K562 (cell line): ENCODE measurements at regions not wholly inside any gene's neighbourhood (a gene's known extent, or its start where the extent isn't known, plus 50 kb on each side); places are given as distances from the start of the nearest gene placed in this dataset.

ENCODE experiments used
- ATAC-seq: fragments of 200-7000 bp; cut with Tn5 transposase; 3 replicates; pipeline ENCODE4 v1.9.1; 2020; ENCODE audit warnings: moderate library complexity
- BruUV-seq: library from RNA; stranded (reverse); fragments of 400-500 nt; replicated peaks from 2 replicates; lab custom pipeline; 2021; lab: Mats Ljungman, UMichigan
- CTCF ChIA-PET: fragments of 300-600 bp; formaldehyde crosslinking; extraction: SDS; loops from one replicate; lab custom pipeline; 2021; ENCODE audit warnings: low intra/inter-chr PET ratio; lab: Yijun Ruan, JAX
- POLR2A ChIA-PET: fragments of 300-600, 350-650 bp; sonication (Branson Sonifier 250); formaldehyde crosslinking; extraction: SDS; loops from one replicate; lab custom pipeline; 2021; ENCODE audit warnings: antibody characterized with exemption, inconsistent platforms; lab: Yijun Ruan, JAX
- DNase-seq, 4 experiments: peaks; one replicate each; pipeline versions ENCODE4 v3.0.0 to v3.0.0-alpha.2; 2011 to 2018; ENCODE audit warnings: low spot score in 3 of 4, mixed read lengths in 3 of 4; ENCODE audit errors: extremely low read depth in 1 of 4
- FAIRE-seq: peaks from 2 replicates; lab custom pipeline; 2011; peaks lifted over from hg19 to GRCh38; lab: Jason Lieb, UNC
- H2AFZ ChIP-seq: 2 replicates; pipeline ENCODE4 v1.6.0; 2011; ENCODE audit warnings: low read depth, low read length, control low read depth, inconsistent platforms
- H3K27ac ChIP-seq: fragments of 200-600 bp; 3 replicates; pipeline ENCODE4 v1.8.0; 2011; ENCODE audit warnings: low read depth, mild to moderate bottlenecking, control low read depth, inconsistent platforms, low read length, moderate library complexity, mixed read lengths; ENCODE audit errors: extremely low read depth
- H3K27me3 ChIP-seq, 2 experiments: fragments of 300-600 bp in 1 of 2; 2 replicates in 1 of 2; 3 replicates in 1 of 2; pipeline versions ENCODE4 v1.6.0 to v1.8.0; 2011; ENCODE audit warnings: inconsistent platforms in 2 of 2, low read length in 2 of 2, mild to moderate bottlenecking in 1 of 2, mixed read lengths in 1 of 2, moderate library complexity in 1 of 2; ENCODE audit not compliant: control insufficient read depth in 2 of 2, insufficient read depth in 2 of 2
- H3K36me3 ChIP-seq: fragments of 300-600 bp; 3 replicates; pipeline ENCODE4 v1.8.0; 2011; ENCODE audit warnings: mild to moderate bottlenecking, low read length, inconsistent platforms; ENCODE audit not compliant: control insufficient read depth, insufficient read depth
- H3K4me1 ChIP-seq, 2 experiments: fragments of 200-600 bp in 1 of 2; replicated peaks in 1 of 2; 2 replicates in 1 of 2; 3 replicates in 1 of 2; pipeline versions ENCODE4 v1.5.1 to v1.8.0; 2011; ENCODE audit warnings: inconsistent platforms in 2 of 2, low read length in 2 of 2, mild to moderate bottlenecking in 1 of 2, mixed read lengths in 1 of 2, moderate library complexity in 1 of 2; ENCODE audit not compliant: control insufficient read depth in 2 of 2, insufficient read depth in 2 of 2
- H3K4me2 ChIP-seq: 2 replicates; pipeline ENCODE4 v1.6.1; 2011; ENCODE audit warnings: low read length, control low read depth, inconsistent platforms, mixed read lengths; ENCODE audit not compliant: insufficient read depth
- H3K4me3 ChIP-seq: fragments of 200-600 bp; sonication (generic), shearing (Covaris generic); 2 replicates; pipeline ENCODE4 v1.5.1; 2016; ENCODE audit warnings: control low read depth, inconsistent platforms
- H3K79me2 ChIP-seq: fragments of 200-600 bp; 3 replicates; pipeline ENCODE4 v1.8.0; 2011; ENCODE audit warnings: low read length, inconsistent platforms; ENCODE audit not compliant: control insufficient read depth, insufficient read depth
- H3K9ac ChIP-seq, 2 experiments: 2 replicates each; pipeline versions ENCODE4 v1.6.0 to v1.6.1; 2011; ENCODE audit warnings: low read depth in 2 of 2, low read length in 2 of 2, control low read depth in 1 of 2, inconsistent platforms in 1 of 2, mild to moderate bottlenecking in 1 of 2, mixed read lengths in 1 of 2; ENCODE audit not compliant: insufficient read depth in 1 of 2
- H3K9me1 ChIP-seq: one replicate; pipeline ENCODE4 v1.6.0; 2011; ENCODE audit warnings: inconsistent platforms, mild to moderate bottlenecking, low read length, moderate library complexity; ENCODE audit not compliant: control insufficient read depth, insufficient read depth
- H3K9me3 ChIP-seq: replicated peaks from 2 replicates; pipeline ENCODE4 v1.5.1; 2011; ENCODE audit warnings: low read depth, low read length, inconsistent platforms; ENCODE audit not compliant: control insufficient read depth, insufficient read depth
- H4K20me1 ChIP-seq: replicated peaks from 2 replicates; pipeline ENCODE4 v1.6.1; 2011; ENCODE audit warnings: low read length, inconsistent platforms, mixed read lengths; ENCODE audit not compliant: control insufficient read depth, insufficient read depth
- CEBPG ChIP-seq, 3 experiments: fragments of 200-800 bp in 1 of 3; sonication (Bioruptor generic) in 1 of 3; sonication (generic) in 1 of 3; formaldehyde crosslinking in 1 of 3; IDR thresholded peaks in 2 of 3; conservative IDR thresholded peaks in 1 of 3; 2 replicates each; pipeline versions ENCODE4 v1.6.1 to v1.8.0; 2016 to 2022; ENCODE audit warnings: missing compliant biosample characterization in 2 of 3, missing genetic modification characterization in 2 of 3, mild to moderate bottlenecking in 1 of 3, missing genetic modification reagents in 1 of 3
- GABPA ChIP-seq: fragments of 200-800 bp; sonication (Bioruptor generic); conservative IDR thresholded peaks from 2 replicates; pipeline ENCODE4 v1.6.1; 2016; ENCODE audit warnings: low read depth, missing genetic modification characterization, missing compliant biosample characterization
- MIER1 ChIP-seq: fragments of 450-650 bp; IDR thresholded peaks from 2 replicates; pipeline ENCODE4 v1.6.1; 2016; ENCODE audit warnings: antibody characterized with exemption, mild to moderate bottlenecking, low read depth
- MYNN ChIP-seq, 2 experiments: sonication (generic); formaldehyde crosslinking in 1 of 2; IDR thresholded peaks; 2 replicates each; pipeline versions ENCODE4 v1.5.0 to v1.6.1; 2016 to 2020; ENCODE audit warnings: antibody characterized with exemption in 1 of 2, missing genetic modification reagents in 1 of 2
- NR2C2 ChIP-seq, 2 experiments: fragments of 200-800 bp in 1 of 2; sonication (Bioruptor generic) in 1 of 2; sonication (generic) in 1 of 2; formaldehyde crosslinking in 1 of 2; IDR thresholded peaks; 2 replicates each; pipeline versions ENCODE4 v1.6.1 to v1.8.0; 2016 to 2022; ENCODE audit warnings: mild to moderate bottlenecking in 1 of 2, missing compliant biosample characterization in 1 of 2, missing genetic modification characterization in 1 of 2, missing genetic modification reagents in 1 of 2
- POLR2AphosphoS2 ChIP-seq: IDR thresholded peaks from 2 replicates; pipeline ENCODE4 v1.6.1; 2012; ENCODE audit warnings: low read length, improper control_type of control experiment
- POLR2AphosphoS5 ChIP-seq: IDR thresholded peaks from 2 replicates; pipeline ENCODE4 v1.6.1; 2011; ENCODE audit warnings: mild to moderate bottlenecking, low read depth, low read length, moderate library complexity; ENCODE audit not compliant: control insufficient read depth, insufficient read depth
- POLR3A ChIP-seq: IDR thresholded peaks from 2 replicates; pipeline ENCODE4 v1.6.1; 2011; ENCODE audit warnings: borderline replicate concordance, mild to moderate bottlenecking, moderate library complexity; ENCODE audit not compliant: insufficient read length, insufficient read depth; ENCODE audit errors: extremely low read depth
- SRF ChIP-seq, 2 experiments: fragments of 250-450, 450-650 bp in 1 of 2; sonication (Bioruptor Pico) in 1 of 2; sonication (generic) in 1 of 2; formaldehyde crosslinking; IDR thresholded peaks; 2 replicates each; pipeline versions ENCODE4 v1.5.0 to v1.5.1; 2020 to 2022; ENCODE audit warnings: mild to moderate bottlenecking in 1 of 2, missing genetic modification reagents in 1 of 2
- ZNF165 ChIP-seq: fragments of 250-450 bp; sonication (Bioruptor Pico); IDR thresholded peaks from 2 replicates; pipeline ENCODE4 v1.4.0; 2020; ENCODE audit warnings: borderline replicate concordance
- WGBS: fragments of 100-300 bp; shearing (Covaris generic); methylation state at CpG from one replicate; pipeline ENCODE4 v1.1.6; 2016; ENCODE audit warnings: low coverage, mixed read lengths; ENCODE audit not compliant: insufficient coverage; ENCODE audit errors: missing lambda C conversion rate; 5-methylcytosine and 5-hydroxymethylcytosine counted together
- in situ Hi-C: fragments of 300-500 bp; cut with MboI; formaldehyde crosslinking; loops from 4 replicates; pipeline ENCODE4 v1.15.0; 2018; ENCODE audit warnings: inconsistent platforms, mixed read lengths
- intact Hi-C: fragments of 100-400 bp; cut with micrococcal nuclease; formaldehyde crosslinking; loops from 2 replicates; pipeline ENCODE4 v1.14.2; 2022
- TF ChIP-seq, protein P1 (sequence below): sonication (generic); formaldehyde crosslinking; IDR thresholded peaks from 2 replicates; pipeline ENCODE4 v1.8.1; 2022; ENCODE audit warnings: missing genetic modification reagents
- TF ChIP-seq, protein P2 (sequence below), 2 experiments: fragments of 450-650 bp in 1 of 2; sonication (generic) in 1 of 2; formaldehyde crosslinking in 1 of 2; IDR thresholded peaks in 1 of 2; conservative IDR thresholded peaks in 1 of 2; 2 replicates each; pipeline versions ENCODE4 v1.6.1 to v1.8.1; 2016 to 2023; ENCODE audit warnings: mild to moderate bottlenecking in 2 of 2, moderate library complexity in 2 of 2, inconsistent platforms in 1 of 2, missing genetic modification reagents in 1 of 2
- TF ChIP-seq, protein P3 (sequence below): fragments of 450-650 bp; formaldehyde crosslinking; IDR thresholded peaks from 2 replicates; pipeline ENCODE4 v1.4.0; 2022; ENCODE audit warnings: mild to moderate bottlenecking, moderate library complexity

- WGBS, result 12% methylated on average over 10 of the region's 14 CpGs
- H3K4me1 ChIP-seq, result no peaks in the 10 kb centered on the region
- in situ Hi-C loops (no loop called here), intact Hi-C loops (no loop called here)
- H3K9me3 ChIP-seq, result no peaks in the 10 kb centered on the region
- DNase-seq, result no peak
- BruUV-seq, result no TSS peak
- peaks cover 4 to 16% of the 10 kb centered on the region in 2 experiments; a peak in 3 of 5 replicates for H3K27me3 ChIP-seq
- H3K27ac ChIP-seq, result no peak overlapping the region
- peak; percentile 50 for ATAC-seq
- no peaks in the 10 kb centered on the region for H4K20me1 ChIP-seq
- no peak overlapping the region for H3K4me2 ChIP-seq
- FAIRE-seq, result no peak
- ChIA-PET POLR2A (no interaction called here), CTCF (no interaction called here)
- no peak overlapping the region for H3K9ac ChIP-seq
- H3K79me2 ChIP-seq, result no peaks in the 10 kb centered on the region
- H2AFZ ChIP-seq, result no peak overlapping the region
- H3K36me3 ChIP-seq, result no peaks in the 10 kb centered on the region
- no peak overlapping the region for H3K4me3 ChIP-seq
- no peaks in the 10 kb centered on the region for H3K9me1 ChIP-seq
- TF ChIP-seq, protein P1, sequence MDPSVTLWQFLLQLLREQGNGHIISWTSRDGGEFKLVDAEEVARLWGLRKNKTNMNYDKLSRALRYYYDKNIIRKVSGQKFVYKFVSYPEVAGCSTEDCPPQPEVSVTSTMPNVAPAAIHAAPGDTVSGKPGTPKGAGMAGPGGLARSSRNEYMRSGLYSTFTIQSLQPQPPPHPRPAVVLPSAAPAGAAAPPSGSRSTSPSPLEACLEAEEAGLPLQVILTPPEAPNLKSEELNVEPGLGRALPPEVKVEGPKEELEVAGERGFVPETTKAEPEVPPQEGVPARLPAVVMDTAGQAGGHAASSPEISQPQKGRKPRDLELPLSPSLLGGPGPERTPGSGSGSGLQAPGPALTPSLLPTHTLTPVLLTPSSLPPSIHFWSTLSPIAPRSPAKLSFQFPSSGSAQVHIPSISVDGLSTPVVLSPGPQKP (CRISPR knock-in tag), result no peak
- TF ChIP-seq ZNF165 (CRISPR knock-in tag) (no peak), MYNN (IDR thresholded peaks at IDR 0.05) (no peak), MYNN (CRISPR knock-in tag; IDR thresholded peaks at IDR 0.05) (no peak), POLR2AphosphoS2 (no peak), MIER1 (no peak), POLR2AphosphoS5 (no peak), SRF (CRISPR knock-in tag; IDR thresholded peaks at IDR 0.05) (no peak), NR2C2 (CRISPR knock-in tag; IDR thresholded peaks at IDR 0.05) (no peak), NR2C2 (tag; IDR thresholded peaks at IDR 0.05) (peak; percentile 34; the same call in 1 of the 2 replicates), CEBPG (CRISPR knock-in tag; IDR thresholded peaks at IDR 0.05) (peak; percentile 60), CEBPG (tag; conservative IDR thresholded peaks at IDR 0.05 in 1 of 2, IDR thresholded peaks at IDR 0.05 in 1 of 2) (peak in 1 of 2 experiments; percentile 77; a peak in 2 of 4 replicates), POLR3A (no peak), GABPA (tag) (peak; percentile 14; the same call in 1 of the 2 replicates)
- TF ChIP-seq, protein P2, sequence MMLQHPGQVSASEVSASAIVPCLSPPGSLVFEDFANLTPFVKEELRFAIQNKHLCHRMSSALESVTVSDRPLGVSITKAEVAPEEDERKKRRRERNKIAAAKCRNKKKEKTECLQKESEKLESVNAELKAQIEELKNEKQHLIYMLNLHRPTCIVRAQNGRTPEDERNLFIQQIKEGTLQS (IDR thresholded peaks at IDR 0.05), result 0 out of 2 replicates have a peak, but pooled peaks have one; percentile 16
- TF ChIP-seq, protein P2 (CRISPR knock-in tag; conservative IDR thresholded peaks at IDR 0.05), result no peak
- TF ChIP-seq, protein P3, sequence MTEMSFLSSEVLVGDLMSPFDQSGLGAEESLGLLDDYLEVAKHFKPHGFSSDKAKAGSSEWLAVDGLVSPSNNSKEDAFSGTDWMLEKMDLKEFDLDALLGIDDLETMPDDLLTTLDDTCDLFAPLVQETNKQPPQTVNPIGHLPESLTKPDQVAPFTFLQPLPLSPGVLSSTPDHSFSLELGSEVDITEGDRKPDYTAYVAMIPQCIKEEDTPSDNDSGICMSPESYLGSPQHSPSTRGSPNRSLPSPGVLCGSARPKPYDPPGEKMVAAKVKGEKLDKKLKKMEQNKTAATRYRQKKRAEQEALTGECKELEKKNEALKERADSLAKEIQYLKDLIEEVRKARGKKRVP, result peak; percentile 58; the same call in 1 of the 2 replicates
Observed at GRCh38 chr14:61177279-61178225, 103.6 kb downstream of the TMEM30B start.
